DOHH2 (cell line): ENCODE measurements at regions not wholly inside any gene's neighbourhood (a gene's known extent, or its start where the extent isn't known, plus 50 kb on each side); places are given as distances from the start of the nearest gene placed in this dataset.

Source experiments
- EZH2phosphoT487 ChIP-seq: fragments of 200-600 bp; sonication (generic); IDR thresholded peaks from 2 replicates; pipeline ENCODE4 v1.6.1; 2017; ENCODE audit warnings: borderline replicate concordance, mild to moderate bottlenecking, antibody characterized with exemption, low read length, moderate library complexity, mixed read lengths
- TF ChIP-seq, protein P1 (sequence below): fragments of 200-600 bp; sonication (generic); IDR thresholded peaks from one replicate; pipeline ENCODE4 v1.5.1; 2014; ENCODE audit warnings: antibody characterized with exemption, mild to moderate bottlenecking, low read depth, low read length; ENCODE audit not compliant: poor library complexity, severe bottlenecking

GRCh38 chr2:201558232-201558631 is 85.1 kb downstream of the TMEM237 start:
- TF ChIP-seq, protein P1, sequence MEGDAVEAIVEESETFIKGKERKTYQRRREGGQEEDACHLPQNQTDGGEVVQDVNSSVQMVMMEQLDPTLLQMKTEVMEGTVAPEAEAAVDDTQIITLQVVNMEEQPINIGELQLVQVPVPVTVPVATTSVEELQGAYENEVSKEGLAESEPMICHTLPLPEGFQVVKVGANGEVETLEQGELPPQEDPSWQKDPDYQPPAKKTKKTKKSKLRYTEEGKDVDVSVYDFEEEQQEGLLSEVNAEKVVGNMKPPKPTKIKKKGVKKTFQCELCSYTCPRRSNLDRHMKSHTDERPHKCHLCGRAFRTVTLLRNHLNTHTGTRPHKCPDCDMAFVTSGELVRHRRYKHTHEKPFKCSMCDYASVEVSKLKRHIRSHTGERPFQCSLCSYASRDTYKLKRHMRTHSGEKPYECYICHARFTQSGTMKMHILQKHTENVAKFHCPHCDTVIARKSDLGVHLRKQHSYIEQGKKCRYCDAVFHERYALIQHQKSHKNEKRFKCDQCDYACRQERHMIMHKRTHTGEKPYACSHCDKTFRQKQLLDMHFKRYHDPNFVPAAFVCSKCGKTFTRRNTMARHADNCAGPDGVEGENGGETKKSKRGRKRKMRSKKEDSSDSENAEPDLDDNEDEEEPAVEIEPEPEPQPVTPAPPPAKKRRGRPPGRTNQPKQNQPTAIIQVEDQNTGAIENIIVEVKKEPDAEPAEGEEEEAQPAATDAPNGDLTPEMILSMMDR: no peak
- no peak for TF ChIP-seq EZH2phosphoT487
